Midbrain (tissue), 1 donor: ENCODE measurements at regions not wholly inside any gene's neighbourhood (a gene's known extent, or its start where the extent isn't known, plus 50 kb on each side); places are given as distances from the start of the nearest gene placed in this dataset.

Experiments used
- DNase-seq: peaks from one replicate; lab custom pipeline; 2025; lab: John Stamatoyannopoulos, UW

DNA sequence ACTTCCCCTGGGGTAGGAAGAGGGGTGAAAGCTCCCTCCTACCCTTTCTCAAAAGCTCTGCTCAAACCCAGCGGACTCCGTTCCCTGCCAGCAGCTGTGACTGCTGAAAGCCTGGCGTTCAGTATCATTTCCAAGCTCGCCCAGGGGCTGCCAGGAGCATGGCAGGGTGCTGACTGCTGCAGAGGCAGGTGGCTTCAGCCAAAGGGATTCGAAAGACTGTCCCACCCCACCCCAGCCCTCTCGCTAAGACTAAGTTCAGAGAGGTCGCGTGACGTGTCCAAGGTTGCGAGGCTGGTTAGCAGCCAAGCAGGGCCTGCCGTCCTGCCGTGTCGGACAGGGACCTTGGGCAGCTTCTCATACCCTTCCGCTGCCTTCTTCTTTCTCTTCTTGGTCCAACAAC lies 72.3 kb upstream of the RAB12 start:
- no peak for DNase-seq

DNA sequence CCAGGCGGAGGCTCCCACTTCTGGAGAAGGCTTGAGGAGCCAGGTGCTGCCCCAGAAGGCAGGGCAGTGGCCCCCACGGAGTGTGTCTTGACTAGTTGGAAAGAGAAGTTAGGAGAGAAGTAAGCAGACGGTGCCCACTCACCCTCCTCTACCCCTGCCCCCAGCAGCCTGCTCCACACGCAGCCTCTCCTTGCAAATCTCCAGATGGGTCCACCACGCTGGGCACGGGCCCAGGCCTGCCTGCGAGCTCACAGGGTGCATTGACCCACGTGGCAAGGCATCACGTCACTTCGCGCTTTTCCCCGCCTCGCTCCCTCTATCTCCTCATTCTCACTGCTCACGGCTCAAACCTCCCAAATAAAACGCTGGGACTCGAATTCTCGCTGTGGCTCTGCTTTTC lies 71.8 kb upstream of the RAB12 start:
- no peak for DNase-seq

DNA sequence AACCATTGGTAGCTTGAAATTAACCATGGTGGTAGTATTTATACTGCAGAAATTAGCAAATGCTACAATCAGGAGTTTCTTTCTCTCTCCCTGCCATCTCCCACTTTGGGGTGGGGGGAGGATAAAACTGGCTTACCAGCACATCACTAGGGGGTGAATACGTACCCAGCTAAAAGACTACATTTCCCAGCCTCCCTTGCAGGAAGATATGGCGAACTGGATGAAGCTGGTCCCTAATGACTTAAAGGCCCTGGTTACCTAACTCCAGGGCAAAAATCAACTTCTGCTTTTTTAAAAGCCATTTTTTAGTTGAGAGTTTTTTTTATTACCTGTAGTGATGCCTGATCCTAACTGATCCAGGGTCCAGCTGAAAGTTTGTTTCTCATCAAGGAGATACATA lies 70.3 kb upstream of the RAB12 start:
- no peak for DNase-seq

DNA sequence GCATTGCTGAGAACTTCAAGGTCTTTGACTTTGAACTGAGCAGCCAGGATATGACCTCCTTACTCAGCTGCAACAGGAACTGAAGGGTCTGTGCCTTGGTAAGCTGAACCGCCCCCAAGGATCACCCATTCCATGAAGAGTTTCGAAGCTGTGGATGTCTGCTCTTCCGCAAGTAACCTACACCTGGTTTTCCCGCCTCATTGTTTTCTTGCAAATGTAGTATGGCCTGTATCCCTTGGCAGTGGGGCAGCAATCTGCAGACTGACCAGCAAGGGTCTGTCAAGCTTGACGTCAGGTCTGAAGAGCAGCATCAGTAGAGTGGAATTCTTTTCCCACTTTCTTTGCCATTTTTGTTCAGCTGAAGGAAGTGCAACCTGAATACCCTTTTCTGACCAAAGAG lies 62.6 kb upstream of the RAB12 start:
- no peak for DNase-seq

DNA sequence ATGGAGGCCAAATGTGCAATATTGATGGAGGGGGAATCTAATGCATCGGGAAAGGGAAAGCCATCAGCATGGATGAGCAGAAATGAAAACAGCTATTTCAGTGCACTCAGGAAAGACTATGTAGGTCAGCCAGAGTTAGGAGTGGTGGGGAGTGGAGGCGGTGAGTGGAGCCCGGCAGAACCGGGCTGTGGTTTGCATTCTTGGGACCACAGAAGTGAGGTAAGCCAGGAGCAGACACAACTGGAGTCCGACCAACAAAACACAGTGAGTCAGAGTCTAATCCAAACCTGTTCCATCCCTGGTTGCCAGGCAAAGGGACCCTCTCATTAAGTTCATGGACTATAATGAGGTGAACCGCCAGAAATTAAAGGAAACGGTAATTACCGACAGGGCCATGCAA lies 61.1 kb upstream of the RAB12 start:
- DNase-seq: no peak

DNA sequence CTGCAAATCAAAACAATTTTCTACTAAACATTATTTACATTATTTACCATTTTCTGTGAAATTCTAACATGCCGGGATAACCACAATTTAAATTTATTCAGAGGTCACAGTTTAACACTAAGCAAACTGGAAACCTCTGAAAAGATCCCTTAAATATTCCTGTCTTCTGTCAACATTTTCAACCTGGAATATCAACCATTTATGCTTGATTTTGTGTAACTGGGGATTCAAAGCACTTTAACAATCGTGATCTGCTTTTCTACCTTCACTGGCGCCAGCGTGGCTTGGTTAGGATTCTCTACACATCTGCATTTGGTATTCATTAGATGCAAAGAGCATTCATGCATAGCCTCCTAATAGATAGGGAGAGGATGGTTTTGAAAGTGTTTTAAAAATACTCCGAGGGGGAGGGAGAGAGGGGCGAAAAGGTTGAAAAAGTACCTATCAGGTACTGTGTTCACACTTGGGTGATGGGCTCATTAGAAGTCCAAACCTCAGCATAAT lies 59.9 kb upstream of the RAB12 start:
- no peak for DNase-seq

DNA sequence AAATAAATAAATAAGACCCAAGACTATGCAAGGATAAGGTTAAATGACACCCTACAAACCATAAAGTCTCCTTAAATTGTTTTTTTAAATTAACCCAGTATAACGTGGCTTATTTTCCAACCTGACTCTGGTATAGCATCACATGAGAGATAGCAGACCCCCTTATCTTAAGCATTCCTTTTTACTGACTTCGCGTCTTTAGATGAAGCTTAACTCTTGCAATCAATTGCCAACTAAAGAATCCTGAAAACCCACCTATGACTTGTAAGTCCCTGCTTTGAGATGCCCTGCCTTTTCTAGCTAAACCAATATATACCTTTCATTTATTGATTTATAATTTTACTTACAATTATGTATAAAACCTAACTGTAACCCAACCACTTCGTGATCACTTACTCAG lies 57.1 kb upstream of the RAB12 start:
- DNase-seq: no peak

DNA sequence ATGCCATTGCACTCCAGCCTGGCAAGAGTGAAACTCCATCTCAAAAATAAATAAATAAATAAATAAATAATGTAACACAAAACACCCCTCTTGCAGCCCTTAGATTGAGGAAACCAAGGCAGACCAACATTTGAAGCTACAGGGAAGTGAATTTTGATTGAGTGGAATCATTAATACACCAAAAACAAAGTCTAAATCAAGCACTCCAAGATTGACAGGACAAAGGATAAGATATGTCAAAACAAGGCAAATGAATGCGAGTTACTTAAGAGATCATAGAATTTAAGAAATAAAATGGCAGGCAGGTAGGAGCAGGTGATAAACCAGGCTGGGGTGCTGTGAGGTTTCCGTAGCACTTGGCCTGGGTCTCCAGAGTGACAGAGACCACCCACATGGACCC lies 54.9 kb upstream of the RAB12 start:
- DNase-seq: no peak

DNA sequence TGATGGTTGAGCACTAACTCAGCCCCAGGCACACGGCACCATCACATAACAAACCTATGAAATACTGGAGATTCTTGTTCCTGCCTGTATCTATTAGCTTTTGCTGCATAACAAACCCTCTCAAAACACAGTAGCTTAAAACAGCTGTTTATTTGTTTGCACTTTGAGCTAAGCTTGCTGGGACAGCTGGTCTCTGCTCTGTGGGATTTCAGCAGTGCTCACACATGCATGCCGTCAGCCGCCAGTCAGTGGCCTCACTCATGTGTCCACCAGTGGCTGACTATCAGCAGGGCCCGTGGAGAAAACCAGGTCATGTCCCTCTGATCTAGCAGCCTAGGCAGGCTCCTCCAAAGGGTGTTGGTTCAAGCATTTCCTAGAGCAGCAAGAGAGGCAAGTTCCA lies 52.8 kb upstream of the RAB12 start:
- DNase-seq: no peak
